ENCODE measurements at regions not wholly inside any gene's neighbourhood (a gene's known extent, or its start where the extent isn't known, plus 50 kb on each side); places are given as distances from the start of the nearest gene placed in this dataset.

DNA sequence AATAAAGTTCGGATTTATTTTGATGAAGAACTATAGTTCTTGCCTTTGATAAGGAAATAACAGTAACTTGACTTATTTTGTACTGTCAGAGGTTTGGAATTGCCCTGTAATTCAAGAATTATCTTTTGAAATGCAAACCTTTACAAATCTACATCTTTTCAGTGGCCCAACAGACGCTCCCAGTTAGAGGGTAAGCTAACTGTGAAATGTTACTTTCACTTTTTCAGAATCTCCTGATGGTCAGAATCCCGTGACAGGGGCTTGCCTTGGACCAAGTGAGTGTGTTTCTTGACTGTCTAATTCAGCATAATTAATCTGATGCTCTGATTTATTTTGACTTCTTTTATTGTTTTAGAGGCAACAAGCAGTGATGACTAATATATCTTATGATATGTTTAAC, 262.5 kb downstream of the PLOD2 start:
- WGBS: 65% methylated on average over 3 of the region's 3 CpGs
- no peak for DNase-seq (ENCODE audit: low spot score)
- no peak overlapping the region for H3K27ac ChIP-seq (ENCODE audit: low read depth in 1 of 2, low read length in 2 of 2)
- H3K9me3 ChIP-seq (ENCODE audit: control insufficient read depth in 4 of 4, low read length in 3 of 4): no peaks in the 10 kb centered on the region
- no peak overlapping the region for H3K9ac ChIP-seq (ENCODE audit: low read depth in 1 of 2, low read length in 2 of 2)
- no peaks in the 10 kb centered on the region for H3K27me3 ChIP-seq (ENCODE audit: control insufficient read depth in 4 of 4, insufficient read depth in 4 of 4, low read length in 3 of 4)
- H3K36me3 ChIP-seq (ENCODE audit: control insufficient read depth in 4 of 4, insufficient read depth in 3 of 4, low read depth in 1 of 4, low read length in 3 of 4): no peaks in the 10 kb centered on the region
- H3K4me3 ChIP-seq (ENCODE audit: low read depth in 1 of 3, low read length in 3 of 3): no peak overlapping the region
- no peaks in the 10 kb centered on the region for H3K4me1 ChIP-seq (ENCODE audit: control insufficient read depth in 4 of 4, insufficient read depth in 4 of 4, low read length in 3 of 4)
- no peak for TF ChIP-seq HNF4G (IDR thresholded peaks at IDR 0.05)
- TF ChIP-seq YY1 (IDR thresholded peaks at IDR 0.05): no peak
- TF ChIP-seq, protein P1, sequence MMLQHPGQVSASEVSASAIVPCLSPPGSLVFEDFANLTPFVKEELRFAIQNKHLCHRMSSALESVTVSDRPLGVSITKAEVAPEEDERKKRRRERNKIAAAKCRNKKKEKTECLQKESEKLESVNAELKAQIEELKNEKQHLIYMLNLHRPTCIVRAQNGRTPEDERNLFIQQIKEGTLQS (IDR thresholded peaks at IDR 0.05): no peak
- TF ChIP-seq, protein P2, sequence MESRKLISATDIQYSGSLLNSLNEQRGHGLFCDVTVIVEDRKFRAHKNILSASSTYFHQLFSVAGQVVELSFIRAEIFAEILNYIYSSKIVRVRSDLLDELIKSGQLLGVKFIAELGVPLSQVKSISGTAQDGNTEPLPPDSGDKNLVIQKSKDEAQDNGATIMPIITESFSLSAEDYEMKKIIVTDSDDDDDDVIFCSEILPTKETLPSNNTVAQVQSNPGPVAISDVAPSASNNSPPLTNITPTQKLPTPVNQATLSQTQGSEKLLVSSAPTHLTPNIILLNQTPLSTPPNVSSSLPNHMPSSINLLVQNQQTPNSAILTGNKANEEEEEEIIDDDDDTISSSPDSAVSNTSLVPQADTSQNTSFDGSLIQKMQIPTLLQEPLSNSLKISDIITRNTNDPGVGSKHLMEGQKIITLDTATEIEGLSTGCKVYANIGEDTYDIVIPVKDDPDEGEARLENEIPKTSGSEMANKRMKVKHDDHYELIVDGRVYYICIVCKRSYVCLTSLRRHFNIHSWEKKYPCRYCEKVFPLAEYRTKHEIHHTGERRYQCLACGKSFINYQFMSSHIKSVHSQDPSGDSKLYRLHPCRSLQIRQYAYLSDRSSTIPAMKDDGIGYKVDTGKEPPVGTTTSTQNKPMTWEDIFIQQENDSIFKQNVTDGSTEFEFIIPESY (IDR thresholded peaks at IDR 0.05): no peak
- no peak for TF ChIP-seq FOXA2 (IDR thresholded peaks at IDR 0.05)
- TF ChIP-seq, protein P3, sequence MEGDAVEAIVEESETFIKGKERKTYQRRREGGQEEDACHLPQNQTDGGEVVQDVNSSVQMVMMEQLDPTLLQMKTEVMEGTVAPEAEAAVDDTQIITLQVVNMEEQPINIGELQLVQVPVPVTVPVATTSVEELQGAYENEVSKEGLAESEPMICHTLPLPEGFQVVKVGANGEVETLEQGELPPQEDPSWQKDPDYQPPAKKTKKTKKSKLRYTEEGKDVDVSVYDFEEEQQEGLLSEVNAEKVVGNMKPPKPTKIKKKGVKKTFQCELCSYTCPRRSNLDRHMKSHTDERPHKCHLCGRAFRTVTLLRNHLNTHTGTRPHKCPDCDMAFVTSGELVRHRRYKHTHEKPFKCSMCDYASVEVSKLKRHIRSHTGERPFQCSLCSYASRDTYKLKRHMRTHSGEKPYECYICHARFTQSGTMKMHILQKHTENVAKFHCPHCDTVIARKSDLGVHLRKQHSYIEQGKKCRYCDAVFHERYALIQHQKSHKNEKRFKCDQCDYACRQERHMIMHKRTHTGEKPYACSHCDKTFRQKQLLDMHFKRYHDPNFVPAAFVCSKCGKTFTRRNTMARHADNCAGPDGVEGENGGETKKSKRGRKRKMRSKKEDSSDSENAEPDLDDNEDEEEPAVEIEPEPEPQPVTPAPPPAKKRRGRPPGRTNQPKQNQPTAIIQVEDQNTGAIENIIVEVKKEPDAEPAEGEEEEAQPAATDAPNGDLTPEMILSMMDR (IDR thresholded peaks at IDR 0.05; ENCODE audit: low read depth, low read length, missing input control): no peak
- no peak for TF ChIP-seq EGR1 (IDR thresholded peaks at IDR 0.05; ENCODE audit: low read depth in 2 of 2)
- no peak for TF ChIP-seq FOXA1 (IDR thresholded peaks at IDR 0.05)
- no peak for TF ChIP-seq HNF4A (conservative IDR thresholded peaks at IDR 0.05)
- no peak for TF ChIP-seq RXRA (IDR thresholded peaks at IDR 0.05)
- TF ChIP-seq RAD21 (IDR thresholded peaks at IDR 0.05): no peak
- TF ChIP-seq JUND (IDR thresholded peaks at IDR 0.05): no peak
- TF ChIP-seq, protein P4, sequence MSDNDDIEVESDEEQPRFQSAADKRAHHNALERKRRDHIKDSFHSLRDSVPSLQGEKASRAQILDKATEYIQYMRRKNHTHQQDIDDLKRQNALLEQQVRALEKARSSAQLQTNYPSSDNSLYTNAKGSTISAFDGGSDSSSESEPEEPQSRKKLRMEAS (IDR thresholded peaks at IDR 0.05): no peak
- no peak for TF ChIP-seq GABPA (IDR thresholded peaks at IDR 0.05 in 1 of 2, conservative IDR thresholded peaks at IDR 0.05 in 1 of 2)
- TF ChIP-seq, protein P5, sequence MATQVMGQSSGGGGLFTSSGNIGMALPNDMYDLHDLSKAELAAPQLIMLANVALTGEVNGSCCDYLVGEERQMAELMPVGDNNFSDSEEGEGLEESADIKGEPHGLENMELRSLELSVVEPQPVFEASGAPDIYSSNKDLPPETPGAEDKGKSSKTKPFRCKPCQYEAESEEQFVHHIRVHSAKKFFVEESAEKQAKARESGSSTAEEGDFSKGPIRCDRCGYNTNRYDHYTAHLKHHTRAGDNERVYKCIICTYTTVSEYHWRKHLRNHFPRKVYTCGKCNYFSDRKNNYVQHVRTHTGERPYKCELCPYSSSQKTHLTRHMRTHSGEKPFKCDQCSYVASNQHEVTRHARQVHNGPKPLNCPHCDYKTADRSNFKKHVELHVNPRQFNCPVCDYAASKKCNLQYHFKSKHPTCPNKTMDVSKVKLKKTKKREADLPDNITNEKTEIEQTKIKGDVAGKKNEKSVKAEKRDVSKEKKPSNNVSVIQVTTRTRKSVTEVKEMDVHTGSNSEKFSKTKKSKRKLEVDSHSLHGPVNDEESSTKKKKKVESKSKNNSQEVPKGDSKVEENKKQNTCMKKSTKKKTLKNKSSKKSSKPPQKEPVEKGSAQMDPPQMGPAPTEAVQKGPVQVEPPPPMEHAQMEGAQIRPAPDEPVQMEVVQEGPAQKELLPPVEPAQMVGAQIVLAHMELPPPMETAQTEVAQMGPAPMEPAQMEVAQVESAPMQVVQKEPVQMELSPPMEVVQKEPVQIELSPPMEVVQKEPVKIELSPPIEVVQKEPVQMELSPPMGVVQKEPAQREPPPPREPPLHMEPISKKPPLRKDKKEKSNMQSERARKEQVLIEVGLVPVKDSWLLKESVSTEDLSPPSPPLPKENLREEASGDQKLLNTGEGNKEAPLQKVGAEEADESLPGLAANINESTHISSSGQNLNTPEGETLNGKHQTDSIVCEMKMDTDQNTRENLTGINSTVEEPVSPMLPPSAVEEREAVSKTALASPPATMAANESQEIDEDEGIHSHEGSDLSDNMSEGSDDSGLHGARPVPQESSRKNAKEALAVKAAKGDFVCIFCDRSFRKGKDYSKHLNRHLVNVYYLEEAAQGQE (IDR thresholded peaks at IDR 0.05): no peak
- no peak for TF ChIP-seq SP1 (IDR thresholded peaks at IDR 0.05)
- no peak for TF ChIP-seq TAF1 (conservative IDR thresholded peaks at IDR 0.05)
- TF ChIP-seq NR2F2 (IDR thresholded peaks at IDR 0.05): no peak
